HG03108 (cell line): ENCODE measurements at regions not wholly inside any gene's neighbourhood (a gene's known extent, or its start where the extent isn't known, plus 50 kb on each side); places are given as distances from the start of the nearest gene placed in this dataset.
"Not testable (repeated sequence)": the region's sequence is repeated elsewhere in the genome, so short reads cannot be mapped to it uniquely, and the experiment has no call there.

Experiments used
- ATAC-seq: cut with Tn5 transposase; IDR thresholded peaks from one replicate; pipeline ENCODE4 v1.9.1; 2021; ENCODE audit warnings: moderate library complexity; ENCODE audit not compliant: unreplicated experiment

- no peak for ATAC-seq
These were observed 477.5 kb upstream of the CCDC196 start for GRCh38 chr14:66008631-66009030.

GRCh38 chr14:66009089-66009488, 477.1 kb upstream of the CCDC196 start:
- ATAC-seq: no peak

- no peak for ATAC-seq
These were observed 475.5 kb upstream of the CCDC196 start for GRCh38 chr14:66010695-66011094.

- ATAC-seq: no peak
These were observed 474.3 kb upstream of the CCDC196 start for GRCh38 chr14:66011855-66012254.

- ATAC-seq: not testable (repeated sequence)
These were observed 472.6 kb upstream of the CCDC196 start for GRCh38 chr14:66013607-66014006.

- ATAC-seq: no peak
These were observed 470.9 kb upstream of the CCDC196 start for GRCh38 chr14:66015071-66015780.

GRCh38 chr14:66017927-66018326, 468.2 kb upstream of the CCDC196 start:
- ATAC-seq: no peak

GRCh38 chr14:66022526-66022925, 463.6 kb upstream of the CCDC196 start:
- ATAC-seq: no peak

GRCh38 chr14:66025779-66026178, 460.4 kb upstream of the CCDC196 start:
- no peak for ATAC-seq

- ATAC-seq: not testable (repeated sequence)
These were observed 454.2 kb upstream of the CCDC196 start for GRCh38 chr14:66031981-66032380.

- ATAC-seq: no peak
These were observed 453.4 kb upstream of the CCDC196 start for GRCh38 chr14:66032800-66033199.

- no peak for ATAC-seq
These were observed 449.6 kb upstream of the CCDC196 start for GRCh38 chr14:66036547-66036946.

- no peak for ATAC-seq
These were observed 448.8 kb upstream of the CCDC196 start for GRCh38 chr14:66037361-66037760.

- ATAC-seq: no peak
These were observed 448.0 kb upstream of the CCDC196 start for GRCh38 chr14:66038212-66038611.

- ATAC-seq: no peak
These were observed 447.6 kb upstream of the CCDC196 start for GRCh38 chr14:66038618-66039017.

GRCh38 chr14:66039495-66039894, 446.7 kb upstream of the CCDC196 start:
- ATAC-seq: no peak

GRCh38 chr14:66041582-66041981, 444.6 kb upstream of the CCDC196 start:
- ATAC-seq: no peak

GRCh38 chr14:66043921-66044320, 442.2 kb upstream of the CCDC196 start:
- no peak for ATAC-seq

GRCh38 chr14:66045572-66046021, 440.6 kb upstream of the CCDC196 start:
- ATAC-seq: no peak

GRCh38 chr14:66046035-66046434, 440.1 kb upstream of the CCDC196 start:
- no peak for ATAC-seq

GRCh38 chr14:66046591-66046990, 439.6 kb upstream of the CCDC196 start:
- no peak for ATAC-seq

- no peak for ATAC-seq
These were observed 429.8 kb upstream of the CCDC196 start for GRCh38 chr14:66056268-66056907.
